ENCODE measurements at regions not wholly inside any gene's neighbourhood (a gene's known extent, or its start where the extent isn't known, plus 50 kb on each side); places are given as distances from the start of the nearest gene placed in this dataset.

DNA sequence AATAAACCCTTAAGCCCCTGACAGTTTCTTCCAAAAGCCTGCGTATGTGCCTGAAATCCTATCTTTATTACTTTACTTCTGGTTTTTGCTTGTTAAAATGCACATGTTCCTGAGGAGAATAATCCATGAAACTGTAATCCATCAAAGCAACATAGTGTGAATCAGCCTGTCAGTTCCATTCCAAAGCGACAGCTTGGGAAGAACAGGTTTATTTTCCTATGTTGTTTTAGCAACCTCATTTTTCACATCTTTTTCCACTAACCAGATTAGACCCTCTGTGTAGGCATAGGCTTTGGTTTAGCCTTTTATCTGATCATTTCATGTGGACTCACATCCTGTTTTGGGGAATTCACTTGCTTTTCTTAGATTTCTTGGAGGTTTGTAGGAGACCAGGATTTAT lies 988.0 kb downstream of the SQOR start:
- no peak for TF ChIP-seq EZH2 (IDR thresholded peaks at IDR 0.05; ENCODE audit: borderline replicate concordance, low read length)
- TF ChIP-seq, protein P1, sequence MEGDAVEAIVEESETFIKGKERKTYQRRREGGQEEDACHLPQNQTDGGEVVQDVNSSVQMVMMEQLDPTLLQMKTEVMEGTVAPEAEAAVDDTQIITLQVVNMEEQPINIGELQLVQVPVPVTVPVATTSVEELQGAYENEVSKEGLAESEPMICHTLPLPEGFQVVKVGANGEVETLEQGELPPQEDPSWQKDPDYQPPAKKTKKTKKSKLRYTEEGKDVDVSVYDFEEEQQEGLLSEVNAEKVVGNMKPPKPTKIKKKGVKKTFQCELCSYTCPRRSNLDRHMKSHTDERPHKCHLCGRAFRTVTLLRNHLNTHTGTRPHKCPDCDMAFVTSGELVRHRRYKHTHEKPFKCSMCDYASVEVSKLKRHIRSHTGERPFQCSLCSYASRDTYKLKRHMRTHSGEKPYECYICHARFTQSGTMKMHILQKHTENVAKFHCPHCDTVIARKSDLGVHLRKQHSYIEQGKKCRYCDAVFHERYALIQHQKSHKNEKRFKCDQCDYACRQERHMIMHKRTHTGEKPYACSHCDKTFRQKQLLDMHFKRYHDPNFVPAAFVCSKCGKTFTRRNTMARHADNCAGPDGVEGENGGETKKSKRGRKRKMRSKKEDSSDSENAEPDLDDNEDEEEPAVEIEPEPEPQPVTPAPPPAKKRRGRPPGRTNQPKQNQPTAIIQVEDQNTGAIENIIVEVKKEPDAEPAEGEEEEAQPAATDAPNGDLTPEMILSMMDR (IDR thresholded peaks at IDR 0.05; ENCODE audit: low read length): no peak
